ENCODE measurements at regions not wholly inside any gene's neighbourhood (a gene's known extent, or its start where the extent isn't known, plus 50 kb on each side); places are given as distances from the start of the nearest gene placed in this dataset.
"Not testable (repeated sequence)": the region's sequence is repeated elsewhere in the genome, so short reads cannot be mapped to it uniquely, and the experiment has no call there.

DNA sequence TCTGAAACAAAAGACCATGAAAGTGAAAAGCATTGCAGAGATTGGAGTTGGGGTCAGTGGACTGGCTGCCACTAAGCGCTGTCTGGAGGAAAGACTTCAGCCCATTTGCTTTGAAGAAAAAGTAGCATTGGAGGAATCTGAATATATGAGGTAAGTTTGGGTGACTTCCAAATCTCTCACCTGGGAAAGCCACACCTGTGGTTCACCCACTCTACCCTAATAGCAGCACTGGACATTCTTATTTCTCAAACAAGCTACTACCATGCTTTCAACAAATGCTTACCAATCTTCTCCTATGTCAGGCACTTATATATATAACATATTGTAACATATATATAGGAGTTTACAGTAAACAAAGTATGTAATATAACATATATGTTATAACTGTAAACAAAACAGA, 76.0 kb upstream of the POGK start (continued):
- TF ChIP-seq RARB (CRISPR knock-in tag; IDR thresholded peaks at IDR 0.05) (no peak), PATZ1 (CRISPR knock-in tag; IDR thresholded peaks at IDR 0.05; ENCODE audit: borderline replicate concordance) (no peak), CSDC2 (CRISPR knock-in tag; IDR thresholded peaks at IDR 0.05) (no peak)

GRCh38 chr1:166766942-166767341, 72.3 kb upstream of the POGK start:
- TF ChIP-seq ARNTL (CRISPR knock-in tag; IDR thresholded peaks at IDR 0.05; ENCODE audit: borderline replicate concordance, low read depth) (no peak), CSRNP3 (CRISPR knock-in tag; IDR thresholded peaks at IDR 0.05) (no peak), BACH2 (CRISPR knock-in tag; IDR thresholded peaks at IDR 0.05; ENCODE audit: borderline replicate concordance) (no peak), ISL1 (CRISPR knock-in tag; IDR thresholded peaks at IDR 0.05) (no peak), TSHZ2 (CRISPR knock-in tag; IDR thresholded peaks at IDR 0.05) (no peak), ZNF8 (CRISPR knock-in tag; IDR thresholded peaks at IDR 0.05) (no peak), SNAI2 (CRISPR knock-in tag; IDR thresholded peaks at IDR 0.05) (no peak), CREB5 (CRISPR knock-in tag; IDR thresholded peaks at IDR 0.05; ENCODE audit: low read depth) (no peak), OSR1 (CRISPR knock-in tag; IDR thresholded peaks at IDR 0.05) (no peak)
- TF ChIP-seq, protein P1, sequence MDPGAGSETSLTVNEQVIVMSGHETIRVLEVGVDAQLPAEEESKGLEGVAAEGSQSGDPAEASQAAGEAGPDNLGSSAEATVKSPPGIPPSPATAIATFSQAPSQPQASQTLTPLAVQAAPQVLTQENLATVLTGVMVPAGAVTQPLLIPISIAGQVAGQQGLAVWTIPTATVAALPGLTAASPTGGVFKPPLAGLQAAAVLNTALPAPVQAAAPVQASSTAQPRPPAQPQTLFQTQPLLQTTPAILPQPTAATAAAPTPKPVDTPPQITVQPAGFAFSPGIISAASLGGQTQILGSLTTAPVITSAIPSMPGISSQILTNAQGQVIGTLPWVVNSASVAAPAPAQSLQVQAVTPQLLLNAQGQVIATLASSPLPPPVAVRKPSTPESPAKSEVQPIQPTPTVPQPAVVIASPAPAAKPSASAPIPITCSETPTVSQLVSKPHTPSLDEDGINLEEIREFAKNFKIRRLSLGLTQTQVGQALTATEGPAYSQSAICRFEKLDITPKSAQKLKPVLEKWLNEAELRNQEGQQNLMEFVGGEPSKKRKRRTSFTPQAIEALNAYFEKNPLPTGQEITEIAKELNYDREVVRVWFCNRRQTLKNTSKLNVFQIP (CRISPR knock-in tag; IDR thresholded peaks at IDR 0.05; ENCODE audit: borderline replicate concordance, low read depth): no peak

DNA sequence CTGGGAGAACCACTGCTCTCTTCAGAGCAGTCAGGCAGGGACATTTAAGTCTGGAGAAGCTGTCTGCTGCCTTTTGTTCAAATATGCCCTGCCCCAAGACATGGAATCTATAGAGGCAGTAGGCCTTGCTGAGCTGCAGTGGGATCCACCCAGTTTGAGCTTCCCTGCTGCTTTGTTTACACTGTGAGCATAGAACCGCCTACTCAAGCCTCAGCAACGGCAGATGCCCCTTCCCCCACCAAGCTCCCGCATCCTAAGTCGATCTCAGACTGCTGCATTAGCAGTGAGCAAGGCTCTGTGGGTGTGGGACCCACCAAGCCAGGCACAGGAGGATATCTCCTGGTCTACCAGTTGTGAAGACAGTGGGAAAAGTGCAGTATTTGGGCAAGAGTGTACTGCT, 54.6 kb upstream of the POGK start:
- not testable (repeated sequence) for ATAC-seq

More at GRCh38 chr1:166766942-166767341, 72.3 kb upstream of the POGK start:
- no peak for ATAC-seq

- ATAC-seq: no peak
- TF ChIP-seq ISL1 (CRISPR knock-in tag; IDR thresholded peaks at IDR 0.05) (no peak), ARNTL (CRISPR knock-in tag; IDR thresholded peaks at IDR 0.05; ENCODE audit: borderline replicate concordance, low read depth) (no peak), GLIS3 (CRISPR knock-in tag; IDR thresholded peaks at IDR 0.05) (no peak), PPARA (CRISPR knock-in tag; IDR thresholded peaks at IDR 0.05; ENCODE audit: borderline replicate concordance) (no peak), ZFP3 (CRISPR knock-in tag; IDR thresholded peaks at IDR 0.05) (no peak), ZFP30 (CRISPR knock-in tag; IDR thresholded peaks at IDR 0.05) (no peak), TOX (CRISPR knock-in tag; IDR thresholded peaks at IDR 0.05; ENCODE audit: borderline replicate concordance) (no peak), RARB (CRISPR knock-in tag; IDR thresholded peaks at IDR 0.05) (no peak), ZNF8 (CRISPR knock-in tag; IDR thresholded peaks at IDR 0.05) (no peak), CREB5 (CRISPR knock-in tag; IDR thresholded peaks at IDR 0.05; ENCODE audit: low read depth) (no peak), ESRRG (CRISPR knock-in tag; IDR thresholded peaks at IDR 0.05) (no peak), ZC3H10 (CRISPR knock-in tag; IDR thresholded peaks at IDR 0.05) (no peak), TSHZ2 (CRISPR knock-in tag; IDR thresholded peaks at IDR 0.05) (no peak), ZNF70 (CRISPR knock-in tag; IDR thresholded peaks at IDR 0.05) (no peak)
- TF ChIP-seq, protein P1 (CRISPR knock-in tag; IDR thresholded peaks at IDR 0.05; ENCODE audit: borderline replicate concordance, low read depth): no peak
Measured at GRCh38 chr1:166785987-166786386, 53.3 kb upstream of the POGK start.

Data from SK-N-SH treated with all-trans-retinoic acid at 6 μM for 48 hours (cell line).